K562 (cell line): ENCODE measurements at regions not wholly inside any gene's neighbourhood (a gene's known extent, or its start where the extent isn't known, plus 50 kb on each side); places are given as distances from the start of the nearest gene placed in this dataset.
"Not testable (repeated sequence)": the region's sequence is repeated elsewhere in the genome, so short reads cannot be mapped to it uniquely, and the experiment has no call there.

Experiments used
- ATAC-seq: fragments of 200-7000 bp; cut with Tn5 transposase; 3 replicates; pipeline ENCODE4 v1.9.1; 2020; ENCODE audit warnings: moderate library complexity
- BruUV-seq: library from RNA; stranded (reverse); fragments of 400-500 nt; replicated peaks from 2 replicates; lab custom pipeline; 2021; lab: Mats Ljungman, UMichigan
- CTCF ChIA-PET: fragments of 300-600 bp; formaldehyde crosslinking; extraction: SDS; loops from one replicate; lab custom pipeline; 2021; ENCODE audit warnings: low intra/inter-chr PET ratio; lab: Yijun Ruan, JAX
- POLR2A ChIA-PET: fragments of 300-600, 350-650 bp; sonication (Branson Sonifier 250); formaldehyde crosslinking; extraction: SDS; loops from one replicate; lab custom pipeline; 2021; ENCODE audit warnings: antibody characterized with exemption, inconsistent platforms; lab: Yijun Ruan, JAX
- DNase-seq, 4 experiments: peaks; one replicate each; pipeline versions ENCODE4 v3.0.0 to v3.0.0-alpha.2; 2011 to 2018; ENCODE audit warnings: low spot score in 3 of 4, mixed read lengths in 3 of 4; ENCODE audit errors: extremely low read depth in 1 of 4
- FAIRE-seq: peaks from 2 replicates; lab custom pipeline; 2011; peaks lifted over from hg19 to GRCh38; lab: Jason Lieb, UNC
- H2AFZ ChIP-seq: 2 replicates; pipeline ENCODE4 v1.6.0; 2011; ENCODE audit warnings: low read depth, low read length, control low read depth, inconsistent platforms
- H3K27ac ChIP-seq: fragments of 200-600 bp; 3 replicates; pipeline ENCODE4 v1.8.0; 2011; ENCODE audit warnings: low read depth, mild to moderate bottlenecking, control low read depth, inconsistent platforms, low read length, moderate library complexity, mixed read lengths; ENCODE audit errors: extremely low read depth
- H3K27me3 ChIP-seq, 2 experiments: fragments of 300-600 bp in 1 of 2; 2 replicates in 1 of 2; 3 replicates in 1 of 2; pipeline versions ENCODE4 v1.6.0 to v1.8.0; 2011; ENCODE audit warnings: inconsistent platforms in 2 of 2, low read length in 2 of 2, mild to moderate bottlenecking in 1 of 2, mixed read lengths in 1 of 2, moderate library complexity in 1 of 2; ENCODE audit not compliant: control insufficient read depth in 2 of 2, insufficient read depth in 2 of 2
- H3K36me3 ChIP-seq: fragments of 300-600 bp; 3 replicates; pipeline ENCODE4 v1.8.0; 2011; ENCODE audit warnings: mild to moderate bottlenecking, low read length, inconsistent platforms; ENCODE audit not compliant: control insufficient read depth, insufficient read depth
- H3K4me1 ChIP-seq, 2 experiments: fragments of 200-600 bp in 1 of 2; replicated peaks in 1 of 2; 2 replicates in 1 of 2; 3 replicates in 1 of 2; pipeline versions ENCODE4 v1.5.1 to v1.8.0; 2011; ENCODE audit warnings: inconsistent platforms in 2 of 2, low read length in 2 of 2, mild to moderate bottlenecking in 1 of 2, mixed read lengths in 1 of 2, moderate library complexity in 1 of 2; ENCODE audit not compliant: control insufficient read depth in 2 of 2, insufficient read depth in 2 of 2
- H3K4me2 ChIP-seq: 2 replicates; pipeline ENCODE4 v1.6.1; 2011; ENCODE audit warnings: low read length, control low read depth, inconsistent platforms, mixed read lengths; ENCODE audit not compliant: insufficient read depth
- H3K4me3 ChIP-seq: fragments of 200-600 bp; sonication (generic), shearing (Covaris generic); 2 replicates; pipeline ENCODE4 v1.5.1; 2016; ENCODE audit warnings: control low read depth, inconsistent platforms
- H3K79me2 ChIP-seq: fragments of 200-600 bp; 3 replicates; pipeline ENCODE4 v1.8.0; 2011; ENCODE audit warnings: low read length, inconsistent platforms; ENCODE audit not compliant: control insufficient read depth, insufficient read depth
- H3K9ac ChIP-seq, 2 experiments: 2 replicates each; pipeline versions ENCODE4 v1.6.0 to v1.6.1; 2011; ENCODE audit warnings: low read depth in 2 of 2, low read length in 2 of 2, control low read depth in 1 of 2, inconsistent platforms in 1 of 2, mild to moderate bottlenecking in 1 of 2, mixed read lengths in 1 of 2; ENCODE audit not compliant: insufficient read depth in 1 of 2
- H3K9me1 ChIP-seq: one replicate; pipeline ENCODE4 v1.6.0; 2011; ENCODE audit warnings: inconsistent platforms, mild to moderate bottlenecking, low read length, moderate library complexity; ENCODE audit not compliant: control insufficient read depth, insufficient read depth
- H3K9me3 ChIP-seq: replicated peaks from 2 replicates; pipeline ENCODE4 v1.5.1; 2011; ENCODE audit warnings: low read depth, low read length, inconsistent platforms; ENCODE audit not compliant: control insufficient read depth, insufficient read depth
- H4K20me1 ChIP-seq: replicated peaks from 2 replicates; pipeline ENCODE4 v1.6.1; 2011; ENCODE audit warnings: low read length, inconsistent platforms, mixed read lengths; ENCODE audit not compliant: control insufficient read depth, insufficient read depth
- CHD4 ChIP-seq: fragments of 200-600 bp; sonication (generic); IDR thresholded peaks from 3 replicates; pipeline ENCODE4 v1.6.1; 2012; ENCODE audit warnings: low read depth, mild to moderate bottlenecking, mixed read lengths, low read length, inconsistent platforms; ENCODE audit not compliant: insufficient read depth, insufficient replicate concordance, poor library complexity, severe bottlenecking
- ETS1 ChIP-seq: conservative IDR thresholded peaks from 2 replicates; pipeline ENCODE4 v1.6.1; 2011; ENCODE audit warnings: low read depth, mild to moderate bottlenecking, low read length; ENCODE audit not compliant: control insufficient read depth
- KDM4B ChIP-seq, 2 experiments: fragments of 450-650 bp in 1 of 2; sonication (generic) in 1 of 2; IDR thresholded peaks; 2 replicates each; pipeline ENCODE4 v1.6.1; 2016 to 2017; ENCODE audit warnings: borderline replicate concordance in 2 of 2, antibody characterized with exemption in 1 of 2, low read depth in 1 of 2, mild to moderate bottlenecking in 1 of 2
- ZKSCAN1 ChIP-seq: fragments of 150-350 bp; IDR thresholded peaks from 2 replicates; pipeline ENCODE4 v1.6.1; 2016; ENCODE audit warnings: low read depth, low read length
- WGBS: fragments of 100-300 bp; shearing (Covaris generic); methylation state at CpG from one replicate; pipeline ENCODE4 v1.1.6; 2016; ENCODE audit warnings: low coverage, mixed read lengths; ENCODE audit not compliant: insufficient coverage; ENCODE audit errors: missing lambda C conversion rate; 5-methylcytosine and 5-hydroxymethylcytosine counted together
- in situ Hi-C: fragments of 300-500 bp; cut with MboI; formaldehyde crosslinking; loops from 4 replicates; pipeline ENCODE4 v1.15.0; 2018; ENCODE audit warnings: inconsistent platforms, mixed read lengths
- intact Hi-C: fragments of 100-400 bp; cut with micrococcal nuclease; formaldehyde crosslinking; loops from 2 replicates; pipeline ENCODE4 v1.14.2; 2022

- WGBS, result 2% methylated on average over 12 of the region's 12 CpGs
- Histone ChIP-seq H3K4me1 (no peaks in the 10 kb centered on the region; a peak in 1 of 5 replicates), H3K4me2 (no peak overlapping the region), H3K9me1 (no peaks in the 10 kb centered on the region), H3K36me3 (no peaks in the 10 kb centered on the region), H3K79me2 (no peaks in the 10 kb centered on the region), H3K9me3 (no peaks in the 10 kb centered on the region), H3K4me3 (no peak overlapping the region), H2AFZ (no peak overlapping the region), H3K9ac (no peak overlapping the region), H3K27ac (no peak overlapping the region), H4K20me1 (no peaks in the 10 kb centered on the region), H3K27me3 (peaks cover 0 to 5% of the 10 kb centered on the region in 2 experiments; a peak in 1 of 5 replicates)
- ATAC-seq (no peak), DNase-seq (no peak), FAIRE-seq (no peak)
- BruUV-seq, result no TSS peak
- in situ Hi-C loops (no loop called here), intact Hi-C loops (no loop called here)
- ChIA-PET CTCF (interaction anchor here (0.6 kb wide), 1 partner anchor 259 kb away, joined by 3 read pairs; no protein-coding TSS in a partner anchor), POLR2A (no interaction called here)
- no peak for TF ChIP-seq ETS1
- TF ChIP-seq KDM4B (IDR thresholded peaks at IDR 0.05; ENCODE audit: borderline replicate concordance in 2 of 2, low read depth in 1 of 2), result no peak
- TF ChIP-seq ZKSCAN1, result no peak
- no peak for TF ChIP-seq CHD4
Measured at GRCh38 chr2:234861841-234862735, 89.7 kb upstream of the SH3BP4 start.

- BruUV-seq, H3K4me3 ChIP-seq, H3K9ac ChIP-seq, CTCF ChIA-PET, H2AFZ ChIP-seq, H3K4me1 ChIP-seq, H3K4me2 ChIP-seq, ATAC-seq, H3K27ac ChIP-seq, H3K36me3 ChIP-seq, H3K9me3 ChIP-seq, H3K79me2 ChIP-seq, intact Hi-C loops, POLR2A ChIA-PET, H4K20me1 ChIP-seq, H3K9me1 ChIP-seq, FAIRE-seq, DNase-seq, in situ Hi-C loops, H3K27me3 ChIP-seq: not testable (repeated sequence)
- WGBS, result 0% methylated on average over 1 of the region's 8 CpGs
Measured at GRCh38 chr2:234859330-234859872, 92.4 kb upstream of the SH3BP4 start.
